ENCODE measurements at regions not wholly inside any gene's neighbourhood (a gene's known extent, or its start where the extent isn't known, plus 50 kb on each side); places are given as distances from the start of the nearest gene placed in this dataset.

- no peak for TF ChIP-seq EZH2 (IDR thresholded peaks at IDR 0.05; ENCODE audit: insufficient read depth, poor library complexity, severe bottlenecking)
- no peak for TF ChIP-seq EZH2phosphoT487 (IDR thresholded peaks at IDR 0.05; ENCODE audit: insufficient read depth, low read depth)
These were observed 145.2 kb upstream of the VSTM2B start for GRCh38 chr19:29380581-29380980.
